GM21723 (cell line): ENCODE measurements at regions not wholly inside any gene's neighbourhood (a gene's known extent, or its start where the extent isn't known, plus 50 kb on each side); places are given as distances from the start of the nearest gene placed in this dataset.

Experiments used
- ATAC-seq: cut with Tn5 transposase; IDR thresholded peaks from one replicate; pipeline ENCODE4 v1.9.1; 2021; ENCODE audit warnings: mild to moderate bottlenecking, moderate library complexity; ENCODE audit not compliant: unreplicated experiment

GRCh38 chr2:15763822-15764682 lies 172.4 kb downstream of the DDX1 start:
- no peak for ATAC-seq

GRCh38 chr2:15764683-15765011 lies 173.0 kb downstream of the DDX1 start:
- no peak for ATAC-seq

- ATAC-seq: no peak
Observed at GRCh38 chr2:15765211-15765610, 173.5 kb downstream of the DDX1 start.

GRCh38 chr2:15765686-15766302 lies 174.1 kb downstream of the DDX1 start:
- ATAC-seq: no peak

GRCh38 chr2:15766303-15766861 lies 174.0 kb upstream of the MYCN start:
- no peak for ATAC-seq

- no peak for ATAC-seq
Observed at GRCh38 chr2:15766911-15767597, 173.3 kb upstream of the MYCN start.

- ATAC-seq: no peak
Observed at GRCh38 chr2:15767679-15768078, 172.7 kb upstream of the MYCN start.

GRCh38 chr2:15768142-15768541 lies 172.2 kb upstream of the MYCN start:
- no peak for ATAC-seq

- no peak for ATAC-seq
Observed at GRCh38 chr2:15768615-15769014, 171.7 kb upstream of the MYCN start.

GRCh38 chr2:15769235-15769634 lies 171.1 kb upstream of the MYCN start:
- no peak for ATAC-seq

GRCh38 chr2:15769676-15770547 lies 170.4 kb upstream of the MYCN start:
- no peak for ATAC-seq

GRCh38 chr2:15770606-15771005 lies 169.7 kb upstream of the MYCN start:
- no peak for ATAC-seq

GRCh38 chr2:15771124-15771523 lies 169.2 kb upstream of the MYCN start:
- ATAC-seq: no peak

- ATAC-seq: no peak
Observed at GRCh38 chr2:15772086-15772595, 168.2 kb upstream of the MYCN start.

- ATAC-seq: no peak
Observed at GRCh38 chr2:15772681-15773080, 167.7 kb upstream of the MYCN start.

GRCh38 chr2:15773204-15773603 lies 167.1 kb upstream of the MYCN start:
- no peak for ATAC-seq

- no peak for ATAC-seq
Observed at GRCh38 chr2:15773846-15774245, 166.5 kb upstream of the MYCN start.

- ATAC-seq: no peak
Observed at GRCh38 chr2:15775753-15776628, 164.4 kb upstream of the MYCN start.

GRCh38 chr2:15776629-15776919 lies 163.8 kb upstream of the MYCN start:
- ATAC-seq: no peak
